T-cell (primary cell): ENCODE measurements at regions not wholly inside any gene's neighbourhood (a gene's known extent, or its start where the extent isn't known, plus 50 kb on each side); places are given as distances from the start of the nearest gene placed in this dataset.

Experiments used
- ATAC-seq, 4 experiments: fragments of 200-7000 bp in 3 of 4; fragments of 150-1000 bp in 1 of 4; cut with Tn5 transposase; replicated peaks in 1 of 4; 1 replicate in 3 of 4; 2 replicates in 1 of 4; pipeline ENCODE4 v1.10.0; 2021; ENCODE audit warnings: moderate library complexity in 3 of 4, mild to moderate bottlenecking in 2 of 4, moderate number of reproducible peaks in 1 of 4
- CTCF ChIA-PET, 2 donors: fragments of 300-600 bp; sonication (Branson Sonifier 250); formaldehyde crosslinking; loops; one replicate each; lab custom pipeline; 2022; ENCODE audit warnings: antibody characterized with exemption in 2 of 2; lab: Charles Lee
- POLR2A ChIA-PET, 2 donors: fragments of 300-600 bp; sonication (Branson Sonifier 250); formaldehyde crosslinking; loops; one replicate each; lab custom pipeline; 2022; ENCODE audit warnings: antibody characterized with exemption in 2 of 2; lab: Charles Lee
- DNase-seq, 35 experiments: peaks; one replicate each; pipeline versions ENCODE4 v3.0.0 to v3.0.0-alpha.2; 2013 to 2023
- H3K27ac ChIP-seq: one replicate; pipeline ENCODE4 v1.5.1; 2013; ENCODE audit warnings: low read length
- H3K27me3 ChIP-seq, 2 experiments: replicated peaks in 1 of 2; 1 replicate in 1 of 2; 2 replicates in 1 of 2; pipeline versions ENCODE4 v1.6.1 to v1.7.0; 2013; ENCODE audit warnings: low read length in 1 of 2, mixed read lengths in 1 of 2; ENCODE audit not compliant: control insufficient read depth in 2 of 2, insufficient read depth in 2 of 2; ENCODE audit errors: extremely low read depth in 1 of 2
- H3K36me3 ChIP-seq, 2 donors: 1 replicate in 1 of 2; 2 replicates in 1 of 2; pipeline versions ENCODE4 v1.6.1 to v1.7.0; 2013; ENCODE audit warnings: low read length in 1 of 2; ENCODE audit not compliant: control insufficient read depth in 2 of 2, insufficient read depth in 1 of 2; ENCODE audit errors: extremely low read depth in 1 of 2
- H3K4me1 ChIP-seq, 2 experiments: 1 replicate in 1 of 2; 2 replicates in 1 of 2; pipeline versions ENCODE4 v1.6.1 to v1.7.0; 2013; ENCODE audit warnings: low read length in 2 of 2, mixed read lengths in 1 of 2; ENCODE audit not compliant: insufficient read depth in 2 of 2, control insufficient read depth in 1 of 2; ENCODE audit errors: extremely low read depth in 1 of 2
- H3K4me3 ChIP-seq, 2 donors: 1 replicate in 1 of 2; 2 replicates in 1 of 2; pipeline versions ENCODE4 v1.5.1 to v1.7.0; 2013; ENCODE audit warnings: mild to moderate bottlenecking in 2 of 2, low read length in 1 of 2, moderate library complexity in 1 of 2; ENCODE audit not compliant: control insufficient read depth in 1 of 2; ENCODE audit errors: extremely low read depth in 1 of 2
- H3K9me3 ChIP-seq: 2 replicates; pipeline ENCODE4 v1.7.0; 2013
- H3K27ac Mint-ChIP-seq, 2 donors: one replicate each; pipeline ENCODE4 v1.8.0; 2020 to 2021; ENCODE audit warnings: mild to moderate bottlenecking in 2 of 2, mixed read lengths in 2 of 2
- H3K27me3 Mint-ChIP-seq, 2 donors: one replicate each; pipeline ENCODE4 v1.8.0; 2021 to 2022; ENCODE audit warnings: mixed read lengths in 2 of 2
- H3K36me3 Mint-ChIP-seq: one replicate; pipeline ENCODE4 v1.8.0; 2021; ENCODE audit warnings: mixed read lengths
- H3K4me1 Mint-ChIP-seq, 3 donors: one replicate each; pipeline ENCODE4 v1.8.0; 2020 to 2022; ENCODE audit warnings: mixed read lengths in 3 of 3, mild to moderate bottlenecking in 1 of 3
- H3K4me3 Mint-ChIP-seq, 3 donors: one replicate each; pipeline ENCODE4 v1.8.0; 2020 to 2022; ENCODE audit warnings: mild to moderate bottlenecking in 3 of 3, mixed read lengths in 3 of 3, moderate library complexity in 3 of 3
- H3K9me3 Mint-ChIP-seq, 3 donors: one replicate each; pipeline ENCODE4 v1.8.0; 2020 to 2022; ENCODE audit warnings: mixed read lengths in 3 of 3
- WGBS: methylation state at CpG from one replicate; pipeline ENCODE4 v1.1.5; 2013; ENCODE audit warnings: missing lambda C conversion rate; ENCODE audit not compliant: insufficient coverage; 5-methylcytosine and 5-hydroxymethylcytosine counted together

- Histone ChIP-seq H3K27ac (no peak overlapping the region), H3K4me3 (no peak overlapping the region), H3K4me1 (peaks cover 9 to 11% of the 10 kb centered on the region in 2 experiments), H3K36me3 (no peaks in the 10 kb centered on the region), H3K27me3 (peaks cover 0 to under 1% of the 10 kb centered on the region in 2 experiments), H3K9me3 (no peaks in the 10 kb centered on the region)
- peaks cover 11 to 21% (median 21%) of the 10 kb centered on the region in 3 donors for H3K4me1 Mint-ChIP-seq
- ChIA-PET POLR2A (interaction anchor here in 1 of 2 donors (0.7 kb wide), 1 partner anchor 117 kb away, joined by 5 read pairs; no protein-coding TSS in a partner anchor), CTCF (no interaction called here)
- H3K27me3 Mint-ChIP-seq = no peaks in the 10 kb centered on the region
- peak overlapping the region in 1 of 2 donors; percentile 28 for H3K27ac Mint-ChIP-seq
- DNase-seq (no peak), ATAC-seq (no peak)
- no peaks in the 10 kb centered on the region for H3K36me3 Mint-ChIP-seq
- peaks cover 0 to 2% (median 0%) of the 10 kb centered on the region in 3 donors for H3K9me3 Mint-ChIP-seq
- WGBS = no CpG with 5 or more reads among the region's 2 CpGs
- H3K4me3 Mint-ChIP-seq = no peak overlapping the region
These were observed 281.3 kb downstream of the PTTG2 start for GRCh38 chr4:38241541-38241940.

- H3K4me1 ChIP-seq = peaks cover 9 to 11% of the 10 kb centered on the region in 2 experiments
- ChIA-PET CTCF (interaction anchor here (0.5 to 0.6 kb wide), 2 partner anchors 76 to 659 kb away, joined by 4 to 5 read pairs; no protein-coding TSS in a partner anchor), POLR2A (no interaction called here)
- H3K4me3 Mint-ChIP-seq = no peak overlapping the region
- ATAC-seq (no peak), DNase-seq (no peak)
- no peaks in the 10 kb centered on the region for H3K27me3 ChIP-seq
- no peaks in the 10 kb centered on the region for H3K36me3 ChIP-seq
- H3K27ac Mint-ChIP-seq = no peak overlapping the region
- H3K4me1 Mint-ChIP-seq = peaks cover 11 to 21% (median 21%) of the 10 kb centered on the region in 3 donors
- H3K4me3 ChIP-seq = no peak overlapping the region
- no peak overlapping the region for H3K27ac ChIP-seq
- H3K27me3 Mint-ChIP-seq = no peaks in the 10 kb centered on the region
- H3K9me3 ChIP-seq = no peaks in the 10 kb centered on the region
- 100% methylated on average over 3 of the region's 4 CpGs for WGBS
- peaks cover 0 to 4% (median 0%) of the 10 kb centered on the region in 3 donors for H3K9me3 Mint-ChIP-seq
- no peaks in the 10 kb centered on the region for H3K36me3 Mint-ChIP-seq
These were observed 281.9 kb downstream of the PTTG2 start for GRCh38 chr4:38242101-38242500.

GRCh38 chr4:38242822-38243387, 282.7 kb downstream of the PTTG2 start:
- H3K36me3 Mint-ChIP-seq = no peaks in the 10 kb centered on the region
- CTCF ChIA-PET = interaction anchor here (0.5 to 0.6 kb wide), 3 partner anchors 57 to 617 kb away, joined by 4 to 5 read pairs (median 4); no protein-coding TSS in a partner anchor
- WGBS = 72% methylated on average over 2 of the region's 4 CpGs
- H3K27ac ChIP-seq = no peak overlapping the region
- peak; percentile 61 to 94 (median 72) for ATAC-seq
- H3K9me3 Mint-ChIP-seq = peaks cover 0 to 4% (median 0%) of the 10 kb centered on the region in 3 donors
- peaks cover 11 to 21% (median 21%) of the 10 kb centered on the region in 3 donors for H3K4me1 Mint-ChIP-seq
- H3K27ac Mint-ChIP-seq = peak overlapping the region; percentile 49 to 76
- peak in 10 of 35 experiments; percentile 1 to 15 (median 4) for DNase-seq
- POLR2A ChIA-PET = interaction anchor here in 1 of 2 donors (0.5 kb wide), 1 partner anchor 1245 kb away, joined by 3 read pairs; no protein-coding TSS in a partner anchor
- no peaks in the 10 kb centered on the region for H3K27me3 Mint-ChIP-seq
- H3K27me3 ChIP-seq = no peaks in the 10 kb centered on the region
- no peaks in the 10 kb centered on the region for H3K9me3 ChIP-seq
- H3K4me3 ChIP-seq = no peak overlapping the region
- peak overlapping the region in 2 of 3 donors; percentile 4 to 39 for H3K4me3 Mint-ChIP-seq
- H3K36me3 ChIP-seq = no peaks in the 10 kb centered on the region
- peaks cover 9 to 11% of the 10 kb centered on the region in 2 experiments for H3K4me1 ChIP-seq

- H3K27me3 ChIP-seq = no peaks in the 10 kb centered on the region
- no peak overlapping the region for H3K27ac ChIP-seq
- ChIA-PET CTCF (interaction anchor here in 1 of 2 donors (0.6 kb wide), 1 partner anchor 56 kb away, joined by 4 read pairs; no protein-coding TSS in a partner anchor), POLR2A (no interaction called here)
- no peak overlapping the region for H3K4me3 ChIP-seq
- peaks cover 11 to 21% (median 21%) of the 10 kb centered on the region in 3 donors for H3K4me1 Mint-ChIP-seq
- H3K27ac Mint-ChIP-seq = peak overlapping the region; percentile 49 to 76
- ATAC-seq (peak in 3 of 4 experiments; percentile 31 to 48 (median 45)), DNase-seq (no peak)
- peaks cover 0 to 4% (median 0%) of the 10 kb centered on the region in 3 donors for H3K9me3 Mint-ChIP-seq
- 70% methylated on average over 2 of the region's 6 CpGs for WGBS
- H3K36me3 ChIP-seq = no peaks in the 10 kb centered on the region
- peaks cover 9 to 11% of the 10 kb centered on the region in 2 experiments for H3K4me1 ChIP-seq
- H3K9me3 ChIP-seq = no peaks in the 10 kb centered on the region
- no peaks in the 10 kb centered on the region for H3K27me3 Mint-ChIP-seq
- peak overlapping the region in 1 of 3 donors; percentile 39 for H3K4me3 Mint-ChIP-seq
- H3K36me3 Mint-ChIP-seq = no peaks in the 10 kb centered on the region
These were observed 283.3 kb downstream of the PTTG2 start for GRCh38 chr4:38243388-38244053.

GRCh38 chr4:38254825-38255224, 294.6 kb downstream of the PTTG2 start:
- Mint-ChIP-seq H3K9me3 (peaks cover 0 to 20% (median 17%) of the 10 kb centered on the region in 3 donors), H3K27ac (no peak overlapping the region), H3K36me3 (peaks cover 5% of the 10 kb centered on the region), H3K4me3 (no peak overlapping the region), H3K4me1 (no peaks in the 10 kb centered on the region), H3K27me3 (peaks cover 0 to 4% of the 10 kb centered on the region in 2 donors)
- ATAC-seq (no peak), DNase-seq (no peak)
- POLR2A ChIA-PET = interaction anchor here in 1 of 2 donors (0.7 kb wide), 1 partner anchor 377 kb away, joined by 3 read pairs; no protein-coding TSS in a partner anchor
- CTCF ChIA-PET = no interaction called here
- no peaks in the 10 kb centered on the region for H3K36me3 ChIP-seq
- no CpG with 5 or more reads among the region's 1 CpG for WGBS
- no peak overlapping the region for H3K4me3 ChIP-seq
- peaks cover 7% of the 10 kb centered on the region for H3K9me3 ChIP-seq
- H3K4me1 ChIP-seq = no peaks in the 10 kb centered on the region
- peaks cover 0 to 5% of the 10 kb centered on the region in 2 experiments for H3K27me3 ChIP-seq
- no peak overlapping the region for H3K27ac ChIP-seq

GRCh38 chr4:38255572-38255971, 295.4 kb downstream of the PTTG2 start:
- Histone ChIP-seq H3K27me3 (peaks cover 0 to 10% of the 10 kb centered on the region in 2 experiments), H3K9me3 (peaks cover 2% of the 10 kb centered on the region), H3K4me3 (no peak overlapping the region), H3K36me3 (no peaks in the 10 kb centered on the region), H3K27ac (no peak overlapping the region), H3K4me1 (no peaks in the 10 kb centered on the region)
- ChIA-PET CTCF (interaction anchor here in 1 of 2 donors (0.5 kb wide), 1 partner anchor 1758 kb away, joined by 3 read pairs; no protein-coding TSS in a partner anchor), POLR2A (interaction anchor here in 1 of 2 donors (0.7 kb wide), 1 partner anchor 377 kb away, joined by 3 read pairs; no protein-coding TSS in a partner anchor)
- 94% methylated on average over 2 of the region's 2 CpGs for WGBS
- peaks cover 5% of the 10 kb centered on the region for H3K36me3 Mint-ChIP-seq
- H3K9me3 Mint-ChIP-seq = peaks cover 0 to 20% (median 17%) of the 10 kb centered on the region in 3 donors
- H3K27me3 Mint-ChIP-seq = peaks cover 0 to 4% of the 10 kb centered on the region in 2 donors
- no peak overlapping the region for H3K4me3 Mint-ChIP-seq
- no peak overlapping the region for H3K27ac Mint-ChIP-seq
- DNase-seq = no peak
- H3K4me1 Mint-ChIP-seq = no peaks in the 10 kb centered on the region
- no peak for ATAC-seq
